ENCODE measurements at regions not wholly inside any gene's neighbourhood (a gene's known extent, or its start where the extent isn't known, plus 50 kb on each side); places are given as distances from the start of the nearest gene placed in this dataset.

DNA sequence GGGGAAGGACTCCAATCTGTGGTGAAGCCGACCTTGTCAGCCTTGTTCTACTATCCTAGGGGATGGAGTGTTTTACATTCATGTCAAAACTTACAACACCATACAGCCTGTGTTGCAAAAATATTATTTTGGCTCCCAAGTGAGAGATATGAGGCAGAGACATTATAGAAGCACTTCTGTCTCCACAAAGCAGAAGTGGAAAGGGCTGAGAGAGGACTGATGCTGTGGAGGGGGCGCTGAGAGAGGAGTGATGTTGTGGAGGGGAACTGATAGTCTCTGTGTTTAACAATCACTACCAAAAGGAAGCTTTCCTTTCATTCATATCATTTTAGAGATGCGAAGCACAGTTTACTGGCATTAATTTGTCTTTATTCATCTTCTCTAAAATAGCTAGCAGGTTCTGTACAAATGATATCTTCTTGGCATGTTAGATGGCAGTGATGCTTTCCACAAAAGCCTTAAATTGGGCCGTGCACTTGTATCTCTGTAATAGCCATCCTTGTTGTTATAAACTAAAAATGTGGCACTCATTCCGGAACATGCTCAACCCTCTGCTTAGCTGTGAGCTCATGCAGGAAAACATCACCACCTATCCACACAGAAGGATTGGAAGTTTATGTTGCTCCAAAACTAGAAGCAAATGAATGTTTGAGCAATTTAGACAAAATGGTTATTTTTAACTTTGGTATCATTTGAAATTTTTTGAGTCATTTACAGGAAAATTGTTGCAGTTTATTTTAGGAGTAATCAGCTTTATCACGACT lies 134.6 kb upstream of the TP63 start:
- TF ChIP-seq POLR2A (IDR thresholded peaks at IDR 0.05), result no peak
- TF ChIP-seq, protein P1, sequence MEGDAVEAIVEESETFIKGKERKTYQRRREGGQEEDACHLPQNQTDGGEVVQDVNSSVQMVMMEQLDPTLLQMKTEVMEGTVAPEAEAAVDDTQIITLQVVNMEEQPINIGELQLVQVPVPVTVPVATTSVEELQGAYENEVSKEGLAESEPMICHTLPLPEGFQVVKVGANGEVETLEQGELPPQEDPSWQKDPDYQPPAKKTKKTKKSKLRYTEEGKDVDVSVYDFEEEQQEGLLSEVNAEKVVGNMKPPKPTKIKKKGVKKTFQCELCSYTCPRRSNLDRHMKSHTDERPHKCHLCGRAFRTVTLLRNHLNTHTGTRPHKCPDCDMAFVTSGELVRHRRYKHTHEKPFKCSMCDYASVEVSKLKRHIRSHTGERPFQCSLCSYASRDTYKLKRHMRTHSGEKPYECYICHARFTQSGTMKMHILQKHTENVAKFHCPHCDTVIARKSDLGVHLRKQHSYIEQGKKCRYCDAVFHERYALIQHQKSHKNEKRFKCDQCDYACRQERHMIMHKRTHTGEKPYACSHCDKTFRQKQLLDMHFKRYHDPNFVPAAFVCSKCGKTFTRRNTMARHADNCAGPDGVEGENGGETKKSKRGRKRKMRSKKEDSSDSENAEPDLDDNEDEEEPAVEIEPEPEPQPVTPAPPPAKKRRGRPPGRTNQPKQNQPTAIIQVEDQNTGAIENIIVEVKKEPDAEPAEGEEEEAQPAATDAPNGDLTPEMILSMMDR (IDR thresholded peaks at IDR 0.05), result no peak
